ENCODE measurements at regions not wholly inside any gene's neighbourhood (a gene's known extent, or its start where the extent isn't known, plus 50 kb on each side); places are given as distances from the start of the nearest gene placed in this dataset.

- TF ChIP-seq POLR2AphosphoS5 (IDR thresholded peaks at IDR 0.05), result no peak
- TF ChIP-seq POLR2A (IDR thresholded peaks at IDR 0.05), result no peak
Observed at GRCh38 chr1:105101261-105101660, 1351.6 kb downstream of the AMY1C start.
